ENCODE measurements at regions not wholly inside any gene's neighbourhood (a gene's known extent, or its start where the extent isn't known, plus 50 kb on each side); places are given as distances from the start of the nearest gene placed in this dataset.

GRCh38 chr6:19150307-19150706 lies 686.9 kb upstream of the ID4 start:
- Histone ChIP-seq H2BK12ac (ENCODE audit: low read depth, low read length) (no peak overlapping the region), H3K18ac (ENCODE audit: extremely low read depth, low read length) (no peak overlapping the region), H3K9me3 (ENCODE audit: insufficient read depth in 2 of 2, low read depth in 1 of 2, low read length in 1 of 2) (no peaks in the 10 kb centered on the region), H2BK20ac (ENCODE audit: low read length) (no peak overlapping the region), H3K4me3 (ENCODE audit: extremely low read depth in 1 of 4, insufficient read depth in 2 of 4, low read depth in 3 of 4, low read length in 4 of 4) (no peak overlapping the region), H3K36me3 (ENCODE audit: control insufficient read depth in 2 of 4, insufficient read depth in 4 of 4, low read length in 3 of 4) (no peaks in the 10 kb centered on the region), H3K23me2 (ENCODE audit: low read depth, low read length) (no peaks in the 10 kb centered on the region), H4K91ac (replicated peaks; ENCODE audit: insufficient read length, low read length) (no peak overlapping the region), H3K56ac (replicated peaks; ENCODE audit: insufficient read length, low read depth, low read length) (peak overlapping the region; percentile 69), H3K4me2 (ENCODE audit: insufficient read depth in 1 of 2, low read depth in 2 of 2, low read length in 2 of 2) (no peak overlapping the region), H3K27ac (ENCODE audit: low read depth, low read length) (no peak overlapping the region), H3K79me1 (ENCODE audit: low read depth, low read length) (no peaks in the 10 kb centered on the region), H3K23ac (ENCODE audit: insufficient read length) (no peak overlapping the region), H2AFZ (ENCODE audit: low read length) (no peak overlapping the region), H3K14ac (ENCODE audit: insufficient read length) (no peak overlapping the region), H3K4ac (replicated peaks; ENCODE audit: insufficient read length, low read depth, low read length) (no peak overlapping the region), H4K20me1 (replicated peaks in 1 of 2; ENCODE audit: control insufficient read depth in 1 of 2, insufficient read depth in 2 of 2, low read length in 2 of 2) (no peaks in the 10 kb centered on the region), H3K9ac (replicated peaks in 1 of 4; ENCODE audit: extremely low read depth in 1 of 4, low read depth in 3 of 4, low read length in 3 of 4) (no peak overlapping the region), H2BK5ac (ENCODE audit: low read depth, low read length) (no peak overlapping the region), H4K5ac (ENCODE audit: insufficient read length, low read depth, low read length) (no peak overlapping the region), H4K8ac (ENCODE audit: extremely low read depth, insufficient read depth, low read length) (no peak overlapping the region), H2BK15ac (ENCODE audit: low read length) (no peak overlapping the region), H3K27me3 (replicated peaks in 1 of 4; ENCODE audit: control insufficient read depth in 3 of 4, extremely low read depth in 1 of 4, insufficient read depth in 3 of 4, low read length in 3 of 4) (no peaks in the 10 kb centered on the region), H2AK5ac (ENCODE audit: low read depth, low read length) (no peak overlapping the region), H3K4me1 (replicated peaks in 1 of 4; ENCODE audit: control insufficient read depth in 3 of 4, insufficient read depth in 4 of 4, low read length in 3 of 4) (no peaks in the 10 kb centered on the region), H3K79me2 (ENCODE audit: control insufficient read depth in 1 of 2, insufficient read depth in 2 of 2, low read length in 2 of 2) (no peaks in the 10 kb centered on the region), H2BK120ac (replicated peaks; ENCODE audit: low read depth, low read length) (no peak overlapping the region)
- ChIA-PET CTCF (ENCODE audit: partially characterized antibody) (no interaction called here), POLR2A (ENCODE audit: partially characterized antibody) (no interaction called here)
- no peak for FAIRE-seq
- 95% methylated on average over 3 of the region's 3 CpGs; no CpG with 5 or more reads in 1 of the 2 experiments for WGBS, 2 experiments (ENCODE audit: extremely low coverage in 1 of 2, insufficient coverage in 1 of 2, insufficient read length in 1 of 2, insufficient replicate concordance in 2 of 2, low coverage in 1 of 2, low lambda C conversion rate in 2 of 2, missing lambda C conversion rate in 1 of 2)
- no peak for DNase-seq (ENCODE audit: low read depth in 1 of 2, low spot score in 2 of 2)
- no peak for TF ChIP-seq SRF (IDR thresholded peaks at IDR 0.05; ENCODE audit: low read depth, low read length)
- TF ChIP-seq CHD1 (IDR thresholded peaks at IDR 0.05; ENCODE audit: low read depth, low read length) = no peak
- TF ChIP-seq MAFK (IDR thresholded peaks at IDR 0.05; ENCODE audit: low read depth, low read length) = no peak
- TF ChIP-seq BACH1 (IDR thresholded peaks at IDR 0.05; ENCODE audit: low read length) = no peak
- no peak for TF ChIP-seq CREB1 (IDR thresholded peaks at IDR 0.05)
- TF ChIP-seq HDAC2 (IDR thresholded peaks at IDR 0.05; ENCODE audit: borderline replicate concordance in 1 of 2, low read depth in 2 of 2, low read length in 2 of 2) = no peak
- TF ChIP-seq EP300 (IDR thresholded peaks at IDR 0.05; ENCODE audit: borderline replicate concordance in 1 of 2, low read depth in 2 of 2, low read length in 2 of 2) = no peak
- no peak for TF ChIP-seq KDM4A (IDR thresholded peaks at IDR 0.05; ENCODE audit: low read depth, low read length, severe bottlenecking)
- no peak for TF ChIP-seq SIRT6 (IDR thresholded peaks at IDR 0.05; ENCODE audit: low read length)
- no peak for TF ChIP-seq GTF2F1 (IDR thresholded peaks at IDR 0.05; ENCODE audit: borderline replicate concordance, low read depth, low read length)
- no peak for TF ChIP-seq ASH2L (IDR thresholded peaks at IDR 0.05; ENCODE audit: low read length)

Data from H1 (cell line).